NB4 (cell line): ENCODE measurements at regions not wholly inside any gene's neighbourhood (a gene's known extent, or its start where the extent isn't known, plus 50 kb on each side); places are given as distances from the start of the nearest gene placed in this dataset.

Experiments used
- CTCF ChIP-seq: IDR thresholded peaks from one replicate; pipeline ENCODE4 v1.5.1; 2012; ENCODE audit warnings: low read depth, low read length
- MYC ChIP-seq: IDR thresholded peaks from 2 replicates; pipeline ENCODE4 v1.6.1; 2011; ENCODE audit warnings: low read depth, low read length

GRCh38 chr12:23335593-23335992 is 613.9 kb downstream of the SOX5 start:
- TF ChIP-seq CTCF: no peak
- TF ChIP-seq MYC: no peak
